Type B pancreatic cell (in vitro differentiated cells): ENCODE measurements at regions not wholly inside any gene's neighbourhood (a gene's known extent, or its start where the extent isn't known, plus 50 kb on each side); places are given as distances from the start of the nearest gene placed in this dataset.

Experiments
- DNase-seq: peaks from one replicate; pipeline ENCODE4 v3.0.0; 2021; ENCODE audit warnings: mixed read lengths; ENCODE audit not compliant: unreplicated experiment; ENCODE audit errors: extremely low spot score
- H3K27ac Mint-ChIP-seq: 2 replicates; pipeline ENCODE4 v1.8.0; 2021; ENCODE audit warnings: mild to moderate bottlenecking, mixed read lengths
- H3K27me3 Mint-ChIP-seq: 2 replicates; pipeline ENCODE4 v1.8.0; 2021; ENCODE audit warnings: mixed read lengths
- H3K36me3 Mint-ChIP-seq: 2 replicates; pipeline ENCODE4 v1.8.0; 2021; ENCODE audit warnings: mixed read lengths
- H3K4me1 Mint-ChIP-seq: one replicate; pipeline ENCODE4 v1.8.0; 2021; ENCODE audit warnings: mixed read lengths; ENCODE audit not compliant: unreplicated experiment
- H3K4me3 Mint-ChIP-seq: 2 replicates; pipeline ENCODE4 v1.8.0; 2021; ENCODE audit warnings: mild to moderate bottlenecking, mixed read lengths
- H3K9me3 Mint-ChIP-seq: 2 replicates; pipeline ENCODE4 v1.8.0; 2021; ENCODE audit warnings: mixed read lengths
- TF ChIP-seq, protein P1 (sequence below): fragments of 200-600 bp; sonication (generic); conservative IDR thresholded peaks from 2 replicates; pipeline ENCODE4 v1.5.0; 2021; ENCODE audit warnings: antibody characterized with exemption, mild to moderate bottlenecking

GRCh38 chr18:78849046-78849445 is 130.6 kb upstream of the SALL3 start:
- TF ChIP-seq, protein P1, sequence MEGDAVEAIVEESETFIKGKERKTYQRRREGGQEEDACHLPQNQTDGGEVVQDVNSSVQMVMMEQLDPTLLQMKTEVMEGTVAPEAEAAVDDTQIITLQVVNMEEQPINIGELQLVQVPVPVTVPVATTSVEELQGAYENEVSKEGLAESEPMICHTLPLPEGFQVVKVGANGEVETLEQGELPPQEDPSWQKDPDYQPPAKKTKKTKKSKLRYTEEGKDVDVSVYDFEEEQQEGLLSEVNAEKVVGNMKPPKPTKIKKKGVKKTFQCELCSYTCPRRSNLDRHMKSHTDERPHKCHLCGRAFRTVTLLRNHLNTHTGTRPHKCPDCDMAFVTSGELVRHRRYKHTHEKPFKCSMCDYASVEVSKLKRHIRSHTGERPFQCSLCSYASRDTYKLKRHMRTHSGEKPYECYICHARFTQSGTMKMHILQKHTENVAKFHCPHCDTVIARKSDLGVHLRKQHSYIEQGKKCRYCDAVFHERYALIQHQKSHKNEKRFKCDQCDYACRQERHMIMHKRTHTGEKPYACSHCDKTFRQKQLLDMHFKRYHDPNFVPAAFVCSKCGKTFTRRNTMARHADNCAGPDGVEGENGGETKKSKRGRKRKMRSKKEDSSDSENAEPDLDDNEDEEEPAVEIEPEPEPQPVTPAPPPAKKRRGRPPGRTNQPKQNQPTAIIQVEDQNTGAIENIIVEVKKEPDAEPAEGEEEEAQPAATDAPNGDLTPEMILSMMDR, result no peak
- no peak for DNase-seq
- Mint-ChIP-seq H3K4me1 (no peaks in the 10 kb centered on the region), H3K9me3 (no peaks in the 10 kb centered on the region), H3K4me3 (no peak overlapping the region), H3K36me3 (no peaks in the 10 kb centered on the region), H3K27me3 (peaks cover 4% of the 10 kb centered on the region), H3K27ac (no peak overlapping the region)

DNA sequence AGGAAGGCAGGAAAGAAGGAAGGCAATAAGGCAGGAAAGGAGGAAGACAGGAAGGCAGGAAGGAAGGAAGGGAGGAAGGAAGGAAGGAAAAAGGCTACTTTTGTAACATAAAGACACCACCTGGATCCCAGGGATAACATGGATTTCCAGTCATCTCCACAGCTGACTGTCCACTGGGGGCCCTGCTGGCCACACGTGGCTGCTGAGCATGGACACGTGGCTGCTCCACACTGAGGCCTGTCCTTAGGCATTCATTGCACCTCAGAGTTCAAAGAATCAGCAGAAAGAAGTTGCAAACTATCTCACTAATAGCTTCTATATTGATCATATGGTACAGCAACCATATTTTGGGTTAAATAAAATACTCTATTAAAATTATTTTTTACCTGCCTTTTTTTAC is 130.2 kb upstream of the SALL3 start:
- TF ChIP-seq, protein P1, result no peak
- H3K36me3 Mint-ChIP-seq, result no peaks in the 10 kb centered on the region
- H3K27me3 Mint-ChIP-seq, result peaks cover 4% of the 10 kb centered on the region
- H3K9me3 Mint-ChIP-seq, result no peaks in the 10 kb centered on the region
- H3K27ac Mint-ChIP-seq, result no peak overlapping the region
- no peaks in the 10 kb centered on the region for H3K4me1 Mint-ChIP-seq
- H3K4me3 Mint-ChIP-seq, result no peak overlapping the region
- DNase-seq, result no peak

GRCh38 chr18:78853341-78853740 is 126.3 kb upstream of the SALL3 start:
- Mint-ChIP-seq H3K4me1 (no peaks in the 10 kb centered on the region), H3K27me3 (peaks cover 3% of the 10 kb centered on the region), H3K4me3 (no peak overlapping the region), H3K27ac (no peak overlapping the region), H3K36me3 (no peaks in the 10 kb centered on the region), H3K9me3 (no peaks in the 10 kb centered on the region)
- TF ChIP-seq, protein P1, result no peak
- no peak for DNase-seq

GRCh38 chr18:78855188-78855587 is 124.4 kb upstream of the SALL3 start:
- no peaks in the 10 kb centered on the region for H3K9me3 Mint-ChIP-seq
- H3K4me3 Mint-ChIP-seq, result no peak overlapping the region
- TF ChIP-seq, protein P1, result no peak

DNA sequence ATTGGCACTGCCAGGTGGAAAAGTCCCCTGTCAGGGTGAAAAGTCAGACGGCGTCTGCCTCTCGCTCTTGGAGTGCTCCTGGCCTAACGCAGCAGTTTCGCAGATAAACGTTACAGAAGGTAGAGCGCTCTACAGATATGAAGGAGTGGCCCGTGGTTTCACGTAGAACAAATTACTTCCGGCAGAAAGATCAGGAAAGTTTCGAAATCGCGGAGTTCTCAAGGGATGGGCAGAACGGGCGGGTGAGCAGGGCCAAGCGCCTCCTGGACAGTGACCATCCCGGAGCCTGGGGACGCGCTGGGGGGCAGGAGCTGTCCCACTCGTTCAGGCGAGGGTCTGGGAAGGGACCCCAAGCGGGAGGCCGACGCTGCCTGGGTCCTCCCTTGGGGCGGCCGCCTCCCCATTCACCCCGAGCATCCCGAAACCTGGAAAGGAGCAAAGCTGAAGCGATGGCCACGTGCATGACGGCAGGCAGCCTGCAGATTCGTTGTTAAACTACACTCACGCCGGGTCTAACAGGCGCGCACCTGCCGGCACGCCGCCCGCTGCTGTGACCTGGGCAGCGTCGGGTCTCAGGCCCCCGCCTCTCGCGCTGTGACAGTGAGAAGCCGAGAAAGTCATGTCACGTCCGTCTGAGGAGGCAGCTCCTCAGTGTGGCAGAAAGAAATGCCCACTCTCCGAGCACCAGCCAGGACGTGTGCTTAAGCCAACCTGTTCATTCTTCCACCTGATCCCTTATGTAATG is 122.9 kb upstream of the SALL3 start:
- no peaks in the 10 kb centered on the region for H3K4me1 Mint-ChIP-seq
- TF ChIP-seq, protein P1, result no peak
- no peaks in the 10 kb centered on the region for H3K9me3 Mint-ChIP-seq
- H3K4me3 Mint-ChIP-seq, result no peak overlapping the region
- no peak overlapping the region for H3K27ac Mint-ChIP-seq
- no peaks in the 10 kb centered on the region for H3K36me3 Mint-ChIP-seq
- no peak for DNase-seq
- H3K27me3 Mint-ChIP-seq, result peaks cover 20% of the 10 kb centered on the region

More at GRCh38 chr18:78855188-78855587, 124.4 kb upstream of the SALL3 start:
- no peak overlapping the region for H3K27ac Mint-ChIP-seq
- H3K4me1 Mint-ChIP-seq, result no peaks in the 10 kb centered on the region
- no peaks in the 10 kb centered on the region for H3K36me3 Mint-ChIP-seq
- no peak for DNase-seq
- H3K27me3 Mint-ChIP-seq, result peaks cover 11% of the 10 kb centered on the region
